Fibroblast of lung (primary cell): ENCODE measurements at regions not wholly inside any gene's neighbourhood (a gene's known extent, or its start where the extent isn't known, plus 50 kb on each side); places are given as distances from the start of the nearest gene placed in this dataset.

ENCODE experiments used
- CTCF ChIP-seq, 2 donors: IDR thresholded peaks in 1 of 2; conservative IDR thresholded peaks in 1 of 2; 1 replicate in 1 of 2; 2 replicates in 1 of 2; pipeline ENCODE4 v1.5.1; 2011 to 2012; ENCODE audit warnings: low read length in 2 of 2, control low read depth in 1 of 2, inconsistent platforms in 1 of 2, low read depth in 1 of 2, mild to moderate bottlenecking in 1 of 2
- EZH2 ChIP-seq: IDR thresholded peaks from 2 replicates; pipeline ENCODE4 v1.5.1; 2012; ENCODE audit warnings: low read length, control low read depth, mild to moderate bottlenecking; ENCODE audit errors: missing control alignments

DNA sequence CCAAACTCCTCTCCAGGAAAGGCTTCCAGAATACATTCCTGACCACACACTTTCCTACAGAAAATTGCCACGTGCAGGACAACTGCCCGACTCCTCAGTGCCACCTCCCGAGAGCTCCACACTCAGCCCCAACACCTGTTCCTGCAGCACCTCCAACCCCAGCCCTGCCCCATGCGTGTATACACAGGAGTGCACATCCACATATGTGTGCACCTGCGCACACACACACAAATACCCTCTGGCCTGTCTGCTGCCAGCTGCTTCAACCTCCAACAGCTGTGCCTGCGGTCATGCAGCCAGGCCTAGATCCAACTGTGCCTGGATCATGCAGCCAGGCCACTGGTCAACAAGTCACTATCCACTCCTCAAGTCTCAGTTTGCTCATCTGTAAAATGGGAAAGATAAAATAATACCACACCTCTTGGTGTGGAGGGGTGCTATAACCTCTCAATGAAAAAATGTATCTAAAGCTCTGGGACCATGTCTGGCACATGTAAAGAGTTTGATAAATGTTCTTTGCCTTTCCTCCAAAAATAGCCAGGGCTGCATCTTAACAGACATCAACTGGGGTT is 152.1 kb upstream of the ID2 start:
- no peak for TF ChIP-seq CTCF (conservative IDR thresholded peaks at IDR 0.05 in 1 of 2, IDR thresholded peaks at IDR 0.05 in 1 of 2; ENCODE audit: low read depth in 1 of 2, low read length in 2 of 2)
- TF ChIP-seq EZH2 = no peak
